Spleen (tissue), 7 donors: ENCODE measurements at regions not wholly inside any gene's neighbourhood (a gene's known extent, or its start where the extent isn't known, plus 50 kb on each side); places are given as distances from the start of the nearest gene placed in this dataset.

Experiments used
- POLR2A ChIP-seq, 3 donors: fragments of 450-650 bp; IDR thresholded peaks; one replicate each; pipeline ENCODE4 v1.5.1; 2017; ENCODE audit warnings: antibody characterized with exemption in 3 of 3, mild to moderate bottlenecking in 1 of 3
- TF ChIP-seq, protein P1 (sequence below), 11 experiments: fragments of 200-600 bp in 7 of 11; fragments of 450-650 bp in 4 of 11; sonication (generic) in 4 of 11; IDR thresholded peaks in 8 of 11; conservative IDR thresholded peaks in 3 of 11; 1 replicate in 7 of 11; 2 replicates in 4 of 11; pipeline versions ENCODE4 v1.4.0 to v1.8.0; 2016 to 2021; ENCODE audit warnings: antibody characterized with exemption in 11 of 11, inconsistent platforms in 4 of 11, mild to moderate bottlenecking in 1 of 11
- donor health status: DM: no; HTN: no; CAD: no; lungs with moderate emphysema.
- donor health status: DM: no; HTN: no; CAD: no.
- donor health status: DM: no; HTN: no; CAD: no.

DNA sequence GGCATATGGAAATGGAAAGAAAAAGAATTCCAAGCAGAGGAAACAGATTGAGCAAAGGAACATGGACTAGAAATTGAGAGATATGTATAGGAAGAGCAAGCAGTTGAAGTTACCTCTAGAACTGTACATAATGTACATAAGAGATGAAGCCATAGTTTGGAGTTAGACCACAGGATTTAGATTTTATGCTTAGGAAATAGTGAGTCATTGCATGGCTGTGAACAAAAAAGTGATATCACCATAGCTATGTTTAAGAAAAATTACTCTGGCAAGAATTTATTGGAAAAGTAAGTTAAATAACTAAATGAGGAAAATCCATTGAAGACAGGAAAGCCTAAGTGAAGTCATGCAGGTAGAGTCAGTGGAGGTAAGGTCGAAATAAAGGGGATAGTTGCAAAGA lies 99.4 kb upstream of the GALNT5 start:
- TF ChIP-seq, protein P1, sequence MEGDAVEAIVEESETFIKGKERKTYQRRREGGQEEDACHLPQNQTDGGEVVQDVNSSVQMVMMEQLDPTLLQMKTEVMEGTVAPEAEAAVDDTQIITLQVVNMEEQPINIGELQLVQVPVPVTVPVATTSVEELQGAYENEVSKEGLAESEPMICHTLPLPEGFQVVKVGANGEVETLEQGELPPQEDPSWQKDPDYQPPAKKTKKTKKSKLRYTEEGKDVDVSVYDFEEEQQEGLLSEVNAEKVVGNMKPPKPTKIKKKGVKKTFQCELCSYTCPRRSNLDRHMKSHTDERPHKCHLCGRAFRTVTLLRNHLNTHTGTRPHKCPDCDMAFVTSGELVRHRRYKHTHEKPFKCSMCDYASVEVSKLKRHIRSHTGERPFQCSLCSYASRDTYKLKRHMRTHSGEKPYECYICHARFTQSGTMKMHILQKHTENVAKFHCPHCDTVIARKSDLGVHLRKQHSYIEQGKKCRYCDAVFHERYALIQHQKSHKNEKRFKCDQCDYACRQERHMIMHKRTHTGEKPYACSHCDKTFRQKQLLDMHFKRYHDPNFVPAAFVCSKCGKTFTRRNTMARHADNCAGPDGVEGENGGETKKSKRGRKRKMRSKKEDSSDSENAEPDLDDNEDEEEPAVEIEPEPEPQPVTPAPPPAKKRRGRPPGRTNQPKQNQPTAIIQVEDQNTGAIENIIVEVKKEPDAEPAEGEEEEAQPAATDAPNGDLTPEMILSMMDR (IDR thresholded peaks at IDR 0.05 in 8 of 11, conservative IDR thresholded peaks at IDR 0.05 in 3 of 11) = no peak
- no peak for TF ChIP-seq POLR2A (IDR thresholded peaks at IDR 0.05)
